ENCODE measurements at regions not wholly inside any gene's neighbourhood (a gene's known extent, or its start where the extent isn't known, plus 50 kb on each side); places are given as distances from the start of the nearest gene placed in this dataset.
"Not testable (repeated sequence)": the region's sequence is repeated elsewhere in the genome, so short reads cannot be mapped to it uniquely, and the experiment has no call there.

DNA sequence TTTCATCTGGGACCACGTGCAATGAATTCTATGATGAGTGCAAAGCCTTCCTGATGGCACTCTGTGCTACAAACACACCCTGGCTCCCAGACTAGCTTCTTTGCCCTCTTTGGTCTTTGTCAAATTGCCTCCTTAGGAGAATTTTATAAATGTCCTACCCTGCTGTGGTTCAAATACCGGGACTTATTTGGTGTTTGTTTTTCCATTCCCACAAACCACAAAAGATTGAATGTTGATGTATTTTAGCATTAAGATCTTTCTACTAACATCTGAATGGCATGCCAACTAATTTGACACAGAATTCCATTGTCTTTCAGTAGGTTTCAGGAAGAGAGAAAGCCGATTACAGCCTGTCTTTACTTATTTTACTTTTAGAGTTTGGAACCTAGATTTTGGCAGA is 424.2 kb upstream of the SLC35B3 start:
- DNase-seq (ENCODE audit: low read depth) = peak; percentile 15
- no peak overlapping the region for H3K4me3 ChIP-seq (ENCODE audit: low read depth, low read length)
- in situ Hi-C loops (cut with HindIII; ENCODE audit: low sequenced_read_pairs) = no loop called here
- no peak for TF ChIP-seq CTCF (IDR thresholded peaks at IDR 0.05; ENCODE audit: low read depth, low read length, missing control alignments)

DNA sequence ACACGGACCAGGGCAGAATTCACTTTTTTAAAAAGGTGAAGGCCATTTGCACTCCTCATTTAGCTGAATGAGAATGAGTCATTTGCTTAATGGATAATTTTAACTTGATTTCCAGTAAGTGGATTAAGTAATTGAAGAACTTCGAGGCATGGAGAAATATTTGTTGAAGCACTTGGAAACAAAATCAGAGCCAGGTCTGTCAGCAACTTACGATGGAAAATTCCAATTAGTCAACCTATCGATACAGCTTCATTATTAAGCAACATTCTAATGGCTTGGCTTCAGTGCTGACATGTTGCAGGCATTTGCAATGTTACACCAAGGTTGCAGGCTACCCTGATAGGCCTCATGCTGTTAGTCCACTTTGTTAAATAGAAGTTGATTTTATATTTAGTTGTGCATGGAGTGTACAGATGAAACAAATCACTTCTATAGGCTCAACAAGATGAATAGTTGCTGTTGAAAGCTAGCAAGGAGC is 423.5 kb upstream of the SLC35B3 start:
- no peak overlapping the region for H3K4me3 ChIP-seq (ENCODE audit: low read depth, low read length)
- DNase-seq (ENCODE audit: low read depth) = no peak
- in situ Hi-C loops (cut with HindIII; ENCODE audit: low sequenced_read_pairs) = no loop called here
- TF ChIP-seq CTCF (IDR thresholded peaks at IDR 0.05; ENCODE audit: low read depth, low read length, missing control alignments) = no peak

- in situ Hi-C loops (cut with HindIII; ENCODE audit: low sequenced_read_pairs) = no loop called here
- TF ChIP-seq CTCF (IDR thresholded peaks at IDR 0.05; ENCODE audit: low read depth, low read length, missing control alignments) = no peak
- no peak for DNase-seq (ENCODE audit: low read depth)
- H3K4me3 ChIP-seq (ENCODE audit: low read depth, low read length) = no peak overlapping the region
Measured at GRCh38 chr6:8857160-8857559, 421.8 kb upstream of the SLC35B3 start.

DNA sequence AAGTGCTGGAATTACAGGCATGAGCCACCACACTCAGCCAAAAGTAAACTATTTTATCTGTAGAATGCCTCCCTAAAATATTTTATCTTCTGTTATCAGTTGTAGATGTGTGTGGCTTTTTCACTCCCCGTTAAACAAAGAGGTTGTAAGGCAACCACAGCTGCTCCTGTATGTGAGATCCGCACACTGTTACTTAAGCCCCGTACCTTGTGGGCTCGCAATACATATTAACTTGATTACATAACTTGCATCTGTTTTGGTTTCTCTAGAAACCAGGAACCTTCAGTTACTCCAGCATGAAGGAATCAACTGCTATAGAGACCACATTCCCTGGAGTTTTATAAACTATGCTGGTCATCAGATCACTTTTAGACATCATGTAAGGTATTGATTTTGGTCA is 420.1 kb upstream of the SLC35B3 start:
- TF ChIP-seq CTCF (IDR thresholded peaks at IDR 0.05; ENCODE audit: low read depth, low read length, missing control alignments) = no peak
- no peak for DNase-seq (ENCODE audit: low read depth)
- no peak overlapping the region for H3K4me3 ChIP-seq (ENCODE audit: low read depth, low read length)
- in situ Hi-C loops (cut with HindIII; ENCODE audit: low sequenced_read_pairs) = no loop called here

DNA sequence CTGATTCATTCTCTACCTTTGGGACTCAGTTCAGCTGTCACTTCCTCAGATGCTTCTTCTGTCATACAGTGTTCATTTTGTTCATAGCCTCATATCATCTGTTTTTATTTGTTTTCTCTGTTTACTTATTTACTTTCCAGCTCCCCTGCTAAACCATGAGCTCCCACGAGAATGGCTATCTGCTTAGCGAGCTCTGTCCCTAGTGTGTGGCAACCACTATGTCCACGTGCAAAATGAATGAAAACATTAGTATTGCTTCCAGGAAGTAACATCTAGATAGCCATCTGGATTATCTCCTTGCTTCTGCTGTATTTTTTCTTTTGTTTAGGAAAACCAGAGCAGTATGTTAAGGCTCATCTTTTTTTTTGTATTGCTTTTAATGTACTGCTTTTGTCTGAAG is 417.0 kb upstream of the SLC35B3 start:
- DNase-seq (ENCODE audit: low read depth) = no peak
- in situ Hi-C loops (cut with HindIII; ENCODE audit: low sequenced_read_pairs) = no loop called here
- TF ChIP-seq CTCF (IDR thresholded peaks at IDR 0.05; ENCODE audit: low read depth, low read length, missing control alignments) = no peak
- H3K4me3 ChIP-seq (ENCODE audit: low read depth, low read length) = no peak overlapping the region

DNA sequence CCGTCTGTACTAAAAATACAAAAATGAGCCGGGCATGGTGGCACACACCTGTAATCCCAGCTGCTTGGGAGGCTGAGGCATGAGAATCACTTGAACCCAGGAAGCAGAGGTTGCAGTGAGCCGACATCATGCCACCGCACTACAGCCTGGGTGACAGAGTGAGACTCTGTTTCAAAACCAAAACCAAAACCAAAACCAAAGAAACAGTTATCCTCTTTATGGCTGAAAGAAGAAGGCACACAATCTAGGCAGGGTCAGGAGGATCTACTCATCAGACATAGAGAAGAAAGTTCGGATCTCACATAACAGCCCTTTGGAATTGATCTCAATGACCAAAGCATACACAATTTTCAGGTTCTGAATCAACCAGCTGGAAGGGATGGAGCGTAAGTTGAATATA is 411.3 kb upstream of the SLC35B3 start:
- in situ Hi-C loops (cut with HindIII; ENCODE audit: low sequenced_read_pairs); DNase-seq (ENCODE audit: low read depth): not testable (repeated sequence)

DNA sequence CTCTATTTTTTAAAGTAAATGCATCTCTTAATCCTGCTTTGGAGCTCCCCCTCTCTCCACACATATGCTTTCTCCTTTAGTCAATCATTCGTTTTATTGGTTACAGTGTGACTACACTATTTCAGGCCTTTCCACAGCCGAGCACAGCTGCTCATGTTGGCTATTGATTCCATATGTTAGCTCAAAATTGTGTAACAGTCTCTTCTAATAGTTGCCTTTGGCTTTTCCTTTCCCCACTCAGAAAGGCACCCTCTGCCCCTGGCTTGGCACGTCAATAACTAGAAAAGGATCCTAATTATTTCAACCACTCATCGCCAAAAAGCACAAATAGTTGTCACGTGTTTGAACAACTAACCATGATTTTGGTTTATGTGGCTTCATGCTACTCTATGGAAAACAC is 410.3 kb upstream of the SLC35B3 start:
- no peak overlapping the region for H3K4me3 ChIP-seq (ENCODE audit: low read depth, low read length)
- DNase-seq (ENCODE audit: low read depth) = no peak
- no peak for TF ChIP-seq CTCF (IDR thresholded peaks at IDR 0.05; ENCODE audit: low read depth, low read length, missing control alignments)
- in situ Hi-C loops (cut with HindIII; ENCODE audit: low sequenced_read_pairs) = no loop called here

More for the DNA sequence above, 411.3 kb upstream of the SLC35B3 start:
- H3K4me3 ChIP-seq (ENCODE audit: low read depth, low read length) = not testable (repeated sequence)
